ENCODE measurements at regions not wholly inside any gene's neighbourhood (a gene's known extent, or its start where the extent isn't known, plus 50 kb on each side); places are given as distances from the start of the nearest gene placed in this dataset.

DNA sequence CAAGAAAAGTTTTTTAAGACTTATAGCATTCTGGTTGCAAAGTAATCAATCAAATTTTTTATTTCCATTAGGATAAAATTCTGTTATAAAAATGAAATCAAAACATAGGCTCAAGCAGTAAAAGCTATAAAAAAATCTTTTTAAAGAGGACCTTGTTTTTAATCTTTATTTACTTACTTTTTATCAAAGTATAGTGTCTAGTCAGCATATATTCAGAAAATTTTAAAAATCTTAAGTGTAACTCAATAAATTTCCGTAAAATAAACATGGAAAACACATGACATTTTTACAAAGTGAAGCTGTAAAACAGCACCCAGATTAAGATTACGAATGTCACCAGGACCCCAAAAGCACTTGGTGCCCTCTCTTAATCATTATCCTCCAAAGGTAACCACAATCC is 302.4 kb downstream of the TMEM161B start:
- Histone ChIP-seq H3F3A (replicated peaks; ENCODE audit: low read depth) (no peaks in the 10 kb centered on the region), H3K4me2 (no peak overlapping the region), H4K20me1 (replicated peaks; ENCODE audit: insufficient read depth) (no peaks in the 10 kb centered on the region), H3K36me3 (ENCODE audit: insufficient read depth) (no peaks in the 10 kb centered on the region), H2AFZ (no peak overlapping the region), H3K4me3 (no peak overlapping the region), H3K79me2 (replicated peaks; ENCODE audit: insufficient read depth) (no peaks in the 10 kb centered on the region), H3K9me2 (ENCODE audit: insufficient read depth) (no peaks in the 10 kb centered on the region), H3K4me1 (ENCODE audit: insufficient read depth) (no peaks in the 10 kb centered on the region), H3K27me3 (ENCODE audit: insufficient read depth) (no peaks in the 10 kb centered on the region), H3K27ac (ENCODE audit: low read depth) (no peak overlapping the region)
- Mint-ChIP-seq H3K4me3 (no peak overlapping the region), H3K27ac (no peak overlapping the region), H3K36me3 (ENCODE audit: low read depth) (no peaks in the 10 kb centered on the region), H3K4me1 (peaks cover 3% of the 10 kb centered on the region), H3K27me3 (ENCODE audit: insufficient read depth, low read depth, poor library complexity) (peaks cover 2% of the 10 kb centered on the region), H3K9me3 (no peaks in the 10 kb centered on the region)
- TF ChIP-seq STAT1 (IDR thresholded peaks at IDR 0.05; ENCODE audit: unreplicated experiment) (no peak), CREB1 (CRISPR knock-in tag; IDR thresholded peaks at IDR 0.05; ENCODE audit: low read depth) (no peak), EZH2phosphoT487 (IDR thresholded peaks at IDR 0.05; ENCODE audit: unreplicated experiment) (no peak), EZH2 (IDR thresholded peaks at IDR 0.05; ENCODE audit: low read depth, unreplicated experiment) (no peak), ZNF331 (CRISPR knock-in tag; IDR thresholded peaks at IDR 0.05; ENCODE audit: low read depth) (no peak), NANOG (IDR thresholded peaks at IDR 0.05; ENCODE audit: borderline replicate concordance) (no peak), JUNB (IDR thresholded peaks at IDR 0.05; ENCODE audit: unreplicated experiment) (no peak)
- TF ChIP-seq, protein P1, sequence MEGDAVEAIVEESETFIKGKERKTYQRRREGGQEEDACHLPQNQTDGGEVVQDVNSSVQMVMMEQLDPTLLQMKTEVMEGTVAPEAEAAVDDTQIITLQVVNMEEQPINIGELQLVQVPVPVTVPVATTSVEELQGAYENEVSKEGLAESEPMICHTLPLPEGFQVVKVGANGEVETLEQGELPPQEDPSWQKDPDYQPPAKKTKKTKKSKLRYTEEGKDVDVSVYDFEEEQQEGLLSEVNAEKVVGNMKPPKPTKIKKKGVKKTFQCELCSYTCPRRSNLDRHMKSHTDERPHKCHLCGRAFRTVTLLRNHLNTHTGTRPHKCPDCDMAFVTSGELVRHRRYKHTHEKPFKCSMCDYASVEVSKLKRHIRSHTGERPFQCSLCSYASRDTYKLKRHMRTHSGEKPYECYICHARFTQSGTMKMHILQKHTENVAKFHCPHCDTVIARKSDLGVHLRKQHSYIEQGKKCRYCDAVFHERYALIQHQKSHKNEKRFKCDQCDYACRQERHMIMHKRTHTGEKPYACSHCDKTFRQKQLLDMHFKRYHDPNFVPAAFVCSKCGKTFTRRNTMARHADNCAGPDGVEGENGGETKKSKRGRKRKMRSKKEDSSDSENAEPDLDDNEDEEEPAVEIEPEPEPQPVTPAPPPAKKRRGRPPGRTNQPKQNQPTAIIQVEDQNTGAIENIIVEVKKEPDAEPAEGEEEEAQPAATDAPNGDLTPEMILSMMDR (conservative IDR thresholded peaks at IDR 0.05; ENCODE audit: low read depth in 2 of 2): no peak
- TF ChIP-seq, protein P2, sequence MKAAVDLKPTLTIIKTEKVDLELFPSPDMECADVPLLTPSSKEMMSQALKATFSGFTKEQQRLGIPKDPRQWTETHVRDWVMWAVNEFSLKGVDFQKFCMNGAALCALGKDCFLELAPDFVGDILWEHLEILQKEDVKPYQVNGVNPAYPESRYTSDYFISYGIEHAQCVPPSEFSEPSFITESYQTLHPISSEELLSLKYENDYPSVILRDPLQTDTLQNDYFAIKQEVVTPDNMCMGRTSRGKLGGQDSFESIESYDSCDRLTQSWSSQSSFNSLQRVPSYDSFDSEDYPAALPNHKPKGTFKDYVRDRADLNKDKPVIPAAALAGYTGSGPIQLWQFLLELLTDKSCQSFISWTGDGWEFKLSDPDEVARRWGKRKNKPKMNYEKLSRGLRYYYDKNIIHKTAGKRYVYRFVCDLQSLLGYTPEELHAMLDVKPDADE (IDR thresholded peaks at IDR 0.05): no peak
- TF ChIP-seq, protein P3, sequence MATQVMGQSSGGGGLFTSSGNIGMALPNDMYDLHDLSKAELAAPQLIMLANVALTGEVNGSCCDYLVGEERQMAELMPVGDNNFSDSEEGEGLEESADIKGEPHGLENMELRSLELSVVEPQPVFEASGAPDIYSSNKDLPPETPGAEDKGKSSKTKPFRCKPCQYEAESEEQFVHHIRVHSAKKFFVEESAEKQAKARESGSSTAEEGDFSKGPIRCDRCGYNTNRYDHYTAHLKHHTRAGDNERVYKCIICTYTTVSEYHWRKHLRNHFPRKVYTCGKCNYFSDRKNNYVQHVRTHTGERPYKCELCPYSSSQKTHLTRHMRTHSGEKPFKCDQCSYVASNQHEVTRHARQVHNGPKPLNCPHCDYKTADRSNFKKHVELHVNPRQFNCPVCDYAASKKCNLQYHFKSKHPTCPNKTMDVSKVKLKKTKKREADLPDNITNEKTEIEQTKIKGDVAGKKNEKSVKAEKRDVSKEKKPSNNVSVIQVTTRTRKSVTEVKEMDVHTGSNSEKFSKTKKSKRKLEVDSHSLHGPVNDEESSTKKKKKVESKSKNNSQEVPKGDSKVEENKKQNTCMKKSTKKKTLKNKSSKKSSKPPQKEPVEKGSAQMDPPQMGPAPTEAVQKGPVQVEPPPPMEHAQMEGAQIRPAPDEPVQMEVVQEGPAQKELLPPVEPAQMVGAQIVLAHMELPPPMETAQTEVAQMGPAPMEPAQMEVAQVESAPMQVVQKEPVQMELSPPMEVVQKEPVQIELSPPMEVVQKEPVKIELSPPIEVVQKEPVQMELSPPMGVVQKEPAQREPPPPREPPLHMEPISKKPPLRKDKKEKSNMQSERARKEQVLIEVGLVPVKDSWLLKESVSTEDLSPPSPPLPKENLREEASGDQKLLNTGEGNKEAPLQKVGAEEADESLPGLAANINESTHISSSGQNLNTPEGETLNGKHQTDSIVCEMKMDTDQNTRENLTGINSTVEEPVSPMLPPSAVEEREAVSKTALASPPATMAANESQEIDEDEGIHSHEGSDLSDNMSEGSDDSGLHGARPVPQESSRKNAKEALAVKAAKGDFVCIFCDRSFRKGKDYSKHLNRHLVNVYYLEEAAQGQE (IDR thresholded peaks at IDR 0.05; ENCODE audit: unreplicated experiment): no peak
- TF ChIP-seq, protein P4, sequence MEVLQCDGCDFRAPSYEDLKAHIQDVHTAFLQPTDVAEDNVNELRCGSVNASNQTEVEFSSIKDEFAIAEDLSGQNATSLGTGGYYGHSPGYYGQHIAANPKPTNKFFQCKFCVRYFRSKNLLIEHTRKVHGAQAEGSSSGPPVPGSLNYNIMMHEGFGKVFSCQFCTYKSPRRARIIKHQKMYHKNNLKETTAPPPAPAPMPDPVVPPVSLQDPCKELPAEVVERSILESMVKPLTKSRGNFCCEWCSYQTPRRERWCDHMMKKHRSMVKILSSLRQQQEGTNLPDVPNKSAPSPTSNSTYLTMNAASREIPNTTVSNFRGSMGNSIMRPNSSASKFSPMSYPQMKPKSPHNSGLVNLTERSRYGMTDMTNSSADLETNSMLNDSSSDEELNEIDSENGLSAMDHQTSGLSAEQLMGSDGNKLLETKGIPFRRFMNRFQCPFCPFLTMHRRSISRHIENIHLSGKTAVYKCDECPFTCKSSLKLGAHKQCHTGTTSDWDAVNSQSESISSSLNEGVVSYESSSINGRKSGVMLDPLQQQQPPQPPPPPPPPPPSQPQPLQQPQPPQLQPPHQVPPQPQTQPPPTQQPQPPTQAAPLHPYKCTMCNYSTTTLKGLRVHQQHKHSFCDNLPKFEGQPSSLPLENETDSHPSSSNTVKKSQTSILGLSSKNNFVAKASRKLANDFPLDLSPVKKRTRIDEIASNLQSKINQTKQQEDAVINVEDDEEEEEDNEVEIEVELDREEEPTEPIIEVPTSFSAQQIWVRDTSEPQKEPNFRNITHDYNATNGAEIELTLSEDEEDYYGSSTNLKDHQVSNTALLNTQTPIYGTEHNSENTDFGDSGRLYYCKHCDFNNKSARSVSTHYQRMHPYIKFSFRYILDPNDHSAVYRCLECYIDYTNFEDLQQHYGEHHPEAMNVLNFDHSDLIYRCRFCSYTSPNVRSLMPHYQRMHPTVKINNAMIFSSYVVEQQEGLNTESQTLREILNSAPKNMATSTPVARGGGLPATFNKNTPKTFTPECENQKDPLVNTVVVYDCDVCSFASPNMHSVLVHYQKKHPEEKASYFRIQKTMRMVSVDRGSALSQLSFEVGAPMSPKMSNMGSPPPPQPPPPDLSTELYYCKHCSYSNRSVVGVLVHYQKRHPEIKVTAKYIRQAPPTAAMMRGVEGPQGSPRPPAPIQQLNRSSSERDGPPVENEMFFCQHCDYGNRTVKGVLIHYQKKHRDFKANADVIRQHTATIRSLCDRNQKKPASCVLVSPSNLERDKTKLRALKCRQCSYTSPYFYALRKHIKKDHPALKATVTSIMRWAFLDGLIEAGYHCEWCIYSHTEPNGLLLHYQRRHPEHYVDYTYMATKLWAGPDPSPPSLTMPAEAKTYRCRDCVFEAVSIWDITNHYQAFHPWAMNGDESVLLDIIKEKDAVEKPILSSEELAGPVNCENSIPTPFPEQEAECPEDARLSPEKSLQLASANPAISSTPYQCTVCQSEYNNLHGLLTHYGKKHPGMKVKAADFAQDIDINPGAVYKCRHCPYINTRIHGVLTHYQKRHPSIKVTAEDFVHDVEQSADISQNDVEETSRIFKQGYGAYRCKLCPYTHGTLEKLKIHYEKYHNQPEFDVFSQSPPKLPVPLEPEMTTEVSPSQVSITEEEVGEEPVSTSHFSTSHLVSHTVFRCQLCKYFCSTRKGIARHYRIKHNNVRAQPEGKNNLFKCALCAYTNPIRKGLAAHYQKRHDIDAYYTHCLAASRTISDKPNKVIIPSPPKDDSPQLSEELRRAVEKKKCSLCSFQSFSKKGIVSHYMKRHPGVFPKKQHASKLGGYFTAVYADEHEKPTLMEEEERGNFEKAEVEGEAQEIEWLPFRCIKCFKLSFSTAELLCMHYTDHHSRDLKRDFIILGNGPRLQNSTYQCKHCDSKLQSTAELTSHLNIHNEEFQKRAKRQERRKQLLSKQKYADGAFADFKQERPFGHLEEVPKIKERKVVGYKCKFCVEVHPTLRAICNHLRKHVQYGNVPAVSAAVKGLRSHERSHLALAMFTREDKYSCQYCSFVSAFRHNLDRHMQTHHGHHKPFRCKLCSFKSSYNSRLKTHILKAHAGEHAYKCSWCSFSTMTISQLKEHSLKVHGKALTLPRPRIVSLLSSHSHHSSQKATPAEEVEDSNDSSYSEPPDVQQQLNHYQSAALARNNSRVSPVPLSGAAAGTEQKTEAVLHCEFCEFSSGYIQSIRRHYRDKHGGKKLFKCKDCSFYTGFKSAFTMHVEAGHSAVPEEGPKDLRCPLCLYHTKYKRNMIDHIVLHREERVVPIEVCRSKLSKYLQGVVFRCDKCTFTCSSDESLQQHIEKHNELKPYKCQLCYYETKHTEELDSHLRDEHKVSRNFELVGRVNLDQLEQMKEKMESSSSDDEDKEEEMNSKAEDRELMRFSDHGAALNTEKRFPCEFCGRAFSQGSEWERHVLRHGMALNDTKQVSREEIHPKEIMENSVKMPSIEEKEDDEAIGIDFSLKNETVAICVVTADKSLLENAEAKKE (CRISPR knock-in tag; IDR thresholded peaks at IDR 0.05): no peak
- no peak for ATAC-seq
- DNase-seq (ENCODE audit: low spot score): no peak

All from GM23338 (cell line).